ENCODE measurements at regions not wholly inside any gene's neighbourhood (a gene's known extent, or its start where the extent isn't known, plus 50 kb on each side); places are given as distances from the start of the nearest gene placed in this dataset.
"Not testable (repeated sequence)": the region's sequence is repeated elsewhere in the genome, so short reads cannot be mapped to it uniquely, and the experiment has no call there.

DNA sequence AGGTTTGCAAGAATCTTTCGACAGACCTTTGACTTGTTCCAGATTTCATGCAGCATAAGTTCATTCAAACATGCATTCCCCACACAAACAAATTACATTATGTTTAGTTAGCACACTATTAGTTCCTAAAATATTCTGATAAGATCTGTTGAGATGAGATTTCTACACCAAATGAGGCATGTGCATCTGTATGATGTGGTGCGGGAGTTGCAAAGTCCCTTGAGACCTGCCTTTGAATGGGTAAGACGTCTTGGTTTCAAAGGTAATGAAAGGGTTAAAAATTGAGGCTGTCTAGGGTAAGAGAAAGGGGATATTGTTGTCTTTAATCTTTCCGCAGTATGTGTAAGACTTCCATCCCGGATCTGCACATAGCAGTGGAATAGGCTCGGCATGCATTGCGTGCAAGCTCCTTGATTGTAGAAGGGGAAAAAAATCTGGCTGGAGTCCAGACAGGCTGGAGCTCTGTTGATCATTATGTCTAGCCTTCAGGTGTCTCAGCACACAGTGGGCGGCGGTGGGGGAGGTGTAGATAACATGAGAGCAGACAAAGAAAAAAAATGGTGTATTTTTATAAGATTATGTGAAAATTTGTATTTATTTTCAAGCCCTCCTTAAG is 296.6 kb downstream of the PTPRC start:
- peak; percentile 61 for DNase-seq

DNA sequence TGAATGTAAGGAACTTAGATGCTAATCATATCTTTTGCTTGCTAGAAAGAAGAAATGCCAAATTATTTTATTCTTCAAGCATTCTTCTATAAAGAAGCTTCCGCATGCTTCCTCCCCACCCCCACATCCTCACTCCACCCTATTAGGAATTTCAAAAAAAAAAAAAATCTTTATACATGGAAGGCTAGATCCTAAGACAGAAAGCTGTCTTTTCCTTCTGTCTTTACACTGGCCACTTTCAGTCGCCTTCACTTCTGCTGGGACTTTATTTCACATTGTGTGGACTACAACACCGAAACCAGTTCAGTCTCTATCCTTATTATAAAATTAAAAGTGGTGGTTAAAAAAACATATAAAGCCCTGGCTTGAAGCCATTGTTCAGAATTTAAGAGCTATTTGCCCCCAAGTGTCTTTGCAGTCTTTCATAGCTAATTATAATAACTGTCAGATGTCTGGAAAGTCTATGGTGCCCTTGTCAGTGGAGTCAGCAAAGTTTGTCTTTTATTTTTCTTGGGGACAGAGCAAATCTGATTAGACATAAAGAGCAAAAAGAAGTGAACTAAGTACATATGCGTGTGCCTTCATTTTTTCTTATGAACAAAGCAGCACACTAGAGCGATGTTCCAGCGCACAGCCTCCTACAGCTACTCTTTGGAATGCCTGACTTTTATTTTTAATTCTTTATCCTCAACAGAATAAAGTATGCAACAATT is 297.7 kb downstream of the PTPRC start:
- no peak for DNase-seq

- peak; percentile 26 for DNase-seq
Measured at GRCh38 chr1:198937231-198938031, 298.6 kb downstream of the PTPRC start.

GRCh38 chr1:198939286-198939685 is 300.4 kb downstream of the PTPRC start:
- DNase-seq, result no peak

DNA sequence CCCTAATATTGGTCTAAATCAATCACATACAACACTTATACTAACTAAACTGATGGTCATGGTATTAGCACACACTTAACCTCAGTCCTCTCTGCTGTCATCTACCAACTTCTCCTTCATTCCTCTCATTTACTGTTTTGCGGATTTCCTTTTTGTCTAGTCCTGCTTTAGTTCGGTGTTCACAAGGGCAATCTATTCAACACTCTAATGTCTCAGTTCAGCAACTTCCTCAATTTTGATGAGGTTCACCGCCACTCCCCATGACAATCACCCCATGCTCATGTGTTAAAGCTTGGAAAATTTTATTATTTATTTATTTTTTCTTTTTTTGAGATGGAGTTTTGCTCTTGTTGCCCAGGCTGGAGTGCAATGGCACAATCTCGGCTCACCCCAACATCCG is 301.1 kb downstream of the PTPRC start:
- no peak for DNase-seq

DNA sequence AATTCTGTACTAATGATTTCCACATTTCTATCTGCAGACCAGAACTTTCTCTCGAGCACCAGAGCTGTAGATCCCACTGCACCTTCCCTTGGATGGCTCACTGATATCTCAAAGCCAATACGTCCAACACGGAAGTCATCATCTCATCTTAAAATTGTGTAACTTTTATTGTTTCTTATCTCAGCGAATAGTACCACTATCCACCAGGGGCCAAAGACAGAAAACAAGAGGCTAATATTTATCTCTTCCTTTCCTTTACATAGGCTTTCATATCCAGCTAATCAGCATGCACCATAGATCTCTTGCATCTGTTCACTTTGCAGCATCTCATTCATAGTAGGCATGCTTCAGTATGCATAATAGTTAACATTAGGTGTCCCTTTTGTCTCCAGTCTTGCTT is 303.6 kb downstream of the PTPRC start:
- no peak for DNase-seq

- DNase-seq, result no peak
Measured at GRCh38 chr1:198943484-198944187, 304.8 kb downstream of the PTPRC start.

GRCh38 chr1:198947456-198947855 is 308.6 kb downstream of the PTPRC start:
- no peak for DNase-seq

- no peak for DNase-seq
Measured at GRCh38 chr1:198948895-198949659, 310.2 kb downstream of the PTPRC start.

- no peak for DNase-seq
Measured at GRCh38 chr1:198950036-198950435, 311.2 kb downstream of the PTPRC start.

DNA sequence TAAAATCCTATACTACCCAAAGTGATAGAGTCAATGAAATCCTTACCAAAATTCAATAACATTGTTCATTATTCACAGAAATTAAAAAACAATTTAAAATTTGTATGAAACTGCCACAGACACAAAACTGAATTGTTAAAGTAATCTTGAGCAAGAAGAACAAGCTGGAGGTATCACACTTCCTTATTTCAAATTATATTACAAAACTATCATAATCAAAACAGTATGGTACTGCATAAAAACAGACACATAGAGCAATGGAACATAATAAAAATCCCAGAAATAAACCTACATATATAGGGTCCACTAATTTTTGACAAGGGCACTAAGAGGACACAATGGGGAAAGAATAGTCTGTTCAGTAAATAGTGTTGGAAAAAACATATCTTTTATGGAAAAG is 316.2 kb downstream of the PTPRC start:
- DNase-seq, result no peak

DNA sequence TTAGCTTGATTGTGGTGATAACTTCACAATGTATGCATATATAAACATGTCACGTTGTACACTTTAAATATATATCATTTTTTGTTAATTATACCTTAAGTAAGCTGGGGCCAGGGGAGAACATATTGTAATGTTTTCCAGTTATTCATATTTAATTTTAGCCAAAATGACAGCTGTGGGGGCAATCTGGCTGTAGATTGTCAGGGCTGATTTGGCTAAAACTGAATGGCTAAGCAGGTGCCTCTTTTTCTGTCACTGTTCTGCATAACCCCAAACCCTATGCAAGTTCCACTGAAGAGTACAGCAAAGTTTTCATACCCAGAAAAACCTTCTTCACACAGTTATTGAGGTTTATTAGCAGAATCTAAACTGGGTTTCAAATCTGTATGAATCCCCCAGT is 318.2 kb downstream of the PTPRC start:
- DNase-seq, result no peak

DNA sequence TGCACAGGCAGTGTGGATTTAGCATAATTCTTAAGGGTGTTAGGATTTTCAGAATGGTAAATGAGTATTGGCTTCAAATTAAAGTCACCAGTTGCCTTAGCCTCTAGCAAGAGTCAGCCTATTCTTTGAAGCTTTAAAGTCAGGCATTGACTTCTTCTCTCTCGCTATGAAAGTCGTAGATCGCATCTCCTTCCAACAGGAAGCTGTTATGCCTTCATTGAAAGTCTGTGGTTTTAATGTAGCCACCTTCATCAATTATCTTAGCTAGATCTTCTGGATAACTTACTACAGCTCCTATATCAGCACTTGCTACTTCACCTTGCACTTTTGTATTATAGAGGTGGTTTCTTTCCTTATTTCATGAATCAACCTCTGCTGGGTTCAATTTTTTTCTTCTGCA is 320.2 kb downstream of the PTPRC start:
- DNase-seq, result no peak

DNA sequence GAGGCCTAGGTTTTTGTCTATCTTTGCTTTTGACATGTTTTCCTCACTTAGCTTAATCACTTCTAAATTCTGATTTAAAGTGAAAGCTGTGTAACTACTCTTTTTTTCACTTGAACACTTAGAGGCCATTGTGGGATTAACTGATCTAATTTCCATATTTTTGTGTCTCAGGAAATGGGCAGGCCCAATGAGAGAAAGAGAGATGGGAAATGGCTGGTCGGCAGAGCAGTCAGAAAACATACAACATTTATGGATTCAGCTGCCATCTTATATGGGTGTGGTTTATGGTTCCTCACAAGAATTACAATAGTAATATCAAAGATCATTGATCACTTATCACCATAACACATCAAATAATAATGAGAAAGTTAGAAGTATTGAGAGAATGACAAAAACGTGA is 320.8 kb downstream of the PTPRC start:
- no peak for DNase-seq

- not testable (repeated sequence) for DNase-seq
Measured at GRCh38 chr1:198963796-198964195, 325.0 kb downstream of the PTPRC start.

- no peak for DNase-seq
Measured at GRCh38 chr1:198966519-198966918, 327.7 kb downstream of the PTPRC start.

DNA sequence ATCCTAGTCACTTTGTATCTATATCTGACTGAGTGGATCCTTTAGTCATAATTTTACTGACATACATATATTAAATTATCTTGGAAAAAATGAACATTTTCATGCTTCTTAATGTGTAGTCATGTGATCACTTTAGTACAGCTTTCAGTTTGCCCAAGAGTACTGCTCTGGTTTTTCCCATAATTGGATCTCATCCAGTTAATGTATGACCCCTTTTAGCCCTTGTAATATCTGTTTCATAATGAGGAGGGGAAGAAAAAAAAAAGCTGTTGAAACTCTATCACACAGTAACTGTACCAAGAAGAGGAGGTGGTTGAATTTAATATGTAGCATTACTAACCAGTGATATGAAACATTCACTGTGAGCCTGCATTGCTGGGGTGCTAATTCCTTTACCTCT is 328.7 kb downstream of the PTPRC start:
- no peak for DNase-seq

GRCh38 chr1:198968866-198969265 is 330.0 kb downstream of the PTPRC start:
- no peak for DNase-seq

DNA sequence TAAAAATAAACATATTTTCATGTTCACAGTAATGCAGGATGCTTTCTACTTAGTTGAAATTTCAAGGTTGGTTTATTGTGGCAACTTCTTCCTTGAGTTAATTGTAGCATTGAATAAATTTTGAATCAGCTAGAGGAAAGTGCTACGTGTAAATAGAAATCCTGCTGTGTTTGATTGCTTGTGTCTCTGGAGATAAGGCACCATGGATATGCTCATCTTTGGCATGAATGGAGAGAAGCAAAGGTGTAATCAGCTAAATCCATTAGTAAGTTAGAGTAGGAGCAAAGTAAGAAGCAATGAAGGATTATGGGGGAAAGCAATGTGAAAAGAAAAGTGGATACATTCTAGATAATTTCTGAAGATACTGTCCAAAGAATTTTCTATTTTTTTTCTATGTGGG is 331.1 kb downstream of the PTPRC start:
- DNase-seq, result no peak

DNA sequence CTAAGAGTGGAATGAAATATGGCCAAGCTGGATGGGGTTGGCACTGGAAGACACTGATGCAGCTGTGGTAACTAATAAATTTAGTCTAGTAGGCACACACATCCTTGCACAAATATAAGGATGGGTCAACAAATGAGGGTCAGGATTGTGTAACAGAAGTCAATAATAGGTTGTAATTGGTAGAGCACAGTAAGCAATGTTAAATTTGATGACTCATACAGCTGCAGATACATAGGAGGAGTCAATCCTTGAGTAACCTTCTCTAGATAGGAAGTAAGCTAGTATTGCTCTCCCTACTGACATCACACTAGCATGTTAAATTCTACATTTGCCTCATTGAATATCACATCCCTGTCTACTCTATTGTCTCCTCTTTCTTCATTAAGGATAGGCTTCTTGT is 332.1 kb downstream of the PTPRC start:
- DNase-seq, result no peak

DNA sequence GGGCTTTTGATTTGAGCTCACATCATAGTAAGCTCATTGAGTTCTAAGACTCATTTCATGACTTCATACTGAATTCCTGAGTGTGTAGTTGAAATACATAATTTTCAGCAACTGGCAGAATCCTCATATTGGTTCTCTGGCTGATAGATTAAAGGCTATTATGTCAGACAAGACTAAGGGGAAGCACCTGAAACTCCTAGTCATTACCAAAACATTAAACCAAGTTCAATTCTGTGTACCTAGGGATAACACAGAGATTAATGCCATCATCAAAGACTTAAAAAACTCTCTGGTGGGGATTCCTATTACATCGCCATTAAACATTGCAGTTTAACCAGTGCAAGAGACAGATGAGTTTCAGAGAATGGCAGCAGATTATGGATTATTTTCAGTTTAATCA is 339.1 kb downstream of the PTPRC start:
- no peak for DNase-seq

DNA sequence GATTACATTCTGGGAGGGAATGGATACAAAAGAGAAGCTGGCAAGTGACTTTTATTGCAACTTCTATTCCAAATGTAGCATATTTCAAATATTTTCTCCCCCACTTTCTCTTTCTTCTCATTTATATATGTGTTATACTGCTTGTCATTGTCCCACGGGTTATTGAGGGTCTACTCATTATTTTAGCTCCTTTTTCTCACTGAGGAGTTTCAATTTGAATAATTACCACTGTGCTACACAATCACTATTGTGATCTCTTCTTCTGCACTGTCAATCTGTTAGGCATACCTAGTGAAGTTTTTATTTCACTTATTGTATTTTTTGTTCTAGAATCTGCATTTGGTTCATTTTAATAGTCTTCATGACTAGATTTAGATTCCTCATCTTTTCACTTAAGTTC is 339.7 kb downstream of the PTPRC start:
- DNase-seq, result no peak

GRCh38 chr1:198986036-198986435 is 347.2 kb downstream of the PTPRC start:
- no peak for DNase-seq

Data from activated T-cell treated with anti-CD3 and anti-CD28 coated beads for 4 hours (primary cell).